Mesendoderm (in vitro differentiated cells): ENCODE measurements at regions not wholly inside any gene's neighbourhood (a gene's known extent, or its start where the extent isn't known, plus 50 kb on each side); places are given as distances from the start of the nearest gene placed in this dataset.

Experiments used
- DNase-seq: peaks from one replicate; pipeline ENCODE4 v3.0.0; 2013
- H2AK5ac ChIP-seq: 2 replicates; pipeline ENCODE4 v1.6.1; 2013; ENCODE audit warnings: low read length, inconsistent platforms
- H2BK120ac ChIP-seq: 2 replicates; pipeline ENCODE4 v1.6.1; 2013; ENCODE audit warnings: low read depth, mild to moderate bottlenecking, low read length, moderate library complexity, mixed read lengths
- H2BK15ac ChIP-seq: replicated peaks from 2 replicates; pipeline ENCODE4 v1.6.1; 2013; ENCODE audit warnings: low read depth, mild to moderate bottlenecking, moderate library complexity
- H2BK5ac ChIP-seq: 2 replicates; pipeline ENCODE4 v1.6.1; 2013; ENCODE audit warnings: low read length, inconsistent platforms
- H3K18ac ChIP-seq: 2 replicates; pipeline ENCODE4 v1.6.1; 2013; ENCODE audit warnings: mild to moderate bottlenecking, low read length, mixed read lengths
- H3K23ac ChIP-seq: one replicate; pipeline ENCODE4 v1.6.1; 2013; ENCODE audit warnings: low read length
- H3K27ac ChIP-seq: 2 replicates; pipeline ENCODE4 v1.5.1; 2013; ENCODE audit warnings: low read depth, mild to moderate bottlenecking, inconsistent platforms, low read length, moderate library complexity
- H3K27me3 ChIP-seq: 2 replicates; pipeline ENCODE4 v1.6.1; 2013; ENCODE audit warnings: low read length, control low read depth, mild to moderate bottlenecking, inconsistent platforms; ENCODE audit not compliant: insufficient read depth, poor library complexity
- H3K36me3 ChIP-seq: 2 replicates; pipeline ENCODE4 v1.6.1; 2013; ENCODE audit warnings: low read length, inconsistent platforms; ENCODE audit not compliant: control insufficient read depth, insufficient read depth
- H3K4ac ChIP-seq: one replicate; pipeline ENCODE4 v1.6.1; 2013; ENCODE audit warnings: low read depth, mild to moderate bottlenecking, low read length, moderate library complexity
- H3K4me1 ChIP-seq: 2 replicates; pipeline ENCODE4 v1.6.1; 2013; ENCODE audit warnings: low read depth, low read length, inconsistent platforms; ENCODE audit not compliant: control insufficient read depth
- H3K4me2 ChIP-seq: 2 replicates; pipeline ENCODE4 v1.6.1; 2013; ENCODE audit warnings: low read length
- H3K4me3 ChIP-seq: 2 replicates; pipeline ENCODE4 v1.5.1; 2013; ENCODE audit warnings: mild to moderate bottlenecking, low read length
- H3K56ac ChIP-seq: one replicate; pipeline ENCODE4 v1.6.1; 2013; ENCODE audit warnings: low read length
- H3K79me1 ChIP-seq: 2 replicates; pipeline ENCODE4 v1.6.1; 2013; ENCODE audit warnings: low read length, inconsistent platforms
- H3K79me2 ChIP-seq: 2 replicates; pipeline ENCODE4 v1.6.1; 2013; ENCODE audit warnings: mild to moderate bottlenecking, low read length; ENCODE audit not compliant: control insufficient read depth, insufficient read depth
- H3K9ac ChIP-seq: 2 replicates; pipeline ENCODE4 v1.6.1; 2013; ENCODE audit warnings: low read length, inconsistent platforms
- H4K5ac ChIP-seq: one replicate; pipeline ENCODE4 v1.6.1; 2013; ENCODE audit warnings: low read length
- H4K8ac ChIP-seq: one replicate; pipeline ENCODE4 v1.6.1; 2013; ENCODE audit warnings: low read depth, mild to moderate bottlenecking, control low read depth, low read length, moderate library complexity
- WGBS: extraction: QIAGEN DNeasy Blood & Tissue Kit; methylation state at CpG from one replicate; pipeline ENCODE4 v1.1.7; 2013; ENCODE audit warnings: low lambda C conversion rate, missing lambda C conversion rate; ENCODE audit not compliant: insufficient coverage; ENCODE audit errors: extremely low coverage; 5-methylcytosine and 5-hydroxymethylcytosine counted together

DNA sequence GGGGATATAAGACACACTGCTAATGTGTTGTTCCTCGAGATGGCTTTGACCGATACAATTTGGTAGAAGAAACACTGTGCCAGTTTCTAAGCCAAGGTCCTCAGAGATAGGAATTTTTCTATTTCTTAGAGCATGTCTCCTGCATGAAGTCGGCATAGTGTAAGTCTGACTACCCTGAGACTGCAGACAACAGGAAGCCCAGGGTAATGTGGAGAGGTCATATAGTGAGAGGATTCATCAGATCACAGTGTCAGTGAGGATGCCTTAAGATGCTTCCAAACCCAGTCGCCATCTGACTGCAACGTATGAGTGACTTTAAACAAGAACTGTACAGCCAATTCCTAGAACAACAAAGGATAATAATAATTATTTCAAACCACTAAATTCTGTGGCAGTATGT lies 818.3 kb upstream of the GYPC start:
- no peak for DNase-seq
- H3K18ac ChIP-seq: no peak overlapping the region
- H3K23ac ChIP-seq: no peak overlapping the region
- no peaks in the 10 kb centered on the region for H3K4me1 ChIP-seq
- H3K56ac ChIP-seq: no peak overlapping the region
- H4K5ac ChIP-seq: no peak overlapping the region
- no peak overlapping the region for H3K4me2 ChIP-seq
- no peak overlapping the region for H3K9ac ChIP-seq
- H3K27me3 ChIP-seq: no peaks in the 10 kb centered on the region
- H4K8ac ChIP-seq: no peak overlapping the region
- H3K79me2 ChIP-seq: no peaks in the 10 kb centered on the region
- H2BK120ac ChIP-seq: no peak overlapping the region
- no peak overlapping the region for H2BK15ac ChIP-seq
- H3K27ac ChIP-seq: no peak overlapping the region
- no peak overlapping the region for H2AK5ac ChIP-seq
- no CpG with 5 or more reads among the region's 5 CpGs for WGBS
- H3K4ac ChIP-seq: no peak overlapping the region
- H2BK5ac ChIP-seq: no peak overlapping the region
- H3K79me1 ChIP-seq: no peaks in the 10 kb centered on the region
- no peaks in the 10 kb centered on the region for H3K36me3 ChIP-seq
- H3K4me3 ChIP-seq: no peak overlapping the region

DNA sequence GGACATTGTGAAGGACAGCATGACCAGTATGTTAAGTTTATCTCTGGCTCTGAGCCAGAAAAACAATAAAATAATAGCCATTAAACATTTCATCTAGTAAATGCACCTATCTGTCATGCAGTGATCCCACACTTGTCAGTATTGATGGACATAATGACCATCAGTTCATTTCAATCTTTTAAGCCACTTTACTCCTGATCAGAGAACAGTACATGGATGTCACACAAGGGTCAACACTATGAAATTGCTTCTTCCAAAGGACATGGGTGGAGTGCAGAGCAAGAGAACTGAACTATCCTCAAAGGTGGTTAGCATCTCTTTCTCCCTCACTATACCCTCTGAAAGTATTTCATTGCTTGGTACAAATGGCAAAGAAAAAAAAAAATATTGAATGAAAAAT lies 816.0 kb upstream of the GYPC start:
- Histone ChIP-seq H4K5ac (no peak overlapping the region), H3K4me1 (no peaks in the 10 kb centered on the region), H3K36me3 (no peaks in the 10 kb centered on the region)

DNA sequence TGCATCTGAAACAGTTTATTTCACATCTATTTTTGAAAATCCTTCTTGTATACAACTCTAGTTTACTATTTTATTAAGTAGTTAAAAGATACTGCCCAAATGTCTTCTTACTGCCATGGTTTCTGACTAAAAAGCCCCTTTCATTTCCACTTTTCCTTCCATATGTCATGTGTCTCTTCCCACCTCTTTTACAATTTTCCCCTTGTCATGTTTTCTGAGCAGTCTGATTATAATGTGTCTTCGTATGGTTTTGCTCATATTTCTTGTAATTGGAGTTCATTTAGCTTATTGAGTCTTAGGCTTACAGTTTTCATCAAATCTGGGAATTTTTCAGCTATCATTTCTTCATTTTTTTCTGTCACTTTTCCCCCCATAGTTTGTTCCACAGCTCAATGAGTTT lies 813.9 kb upstream of the GYPC start:
- H3K79me2 ChIP-seq: no peaks in the 10 kb centered on the region
- no peaks in the 10 kb centered on the region for H3K36me3 ChIP-seq
- no peaks in the 10 kb centered on the region for H3K79me1 ChIP-seq
- no peak overlapping the region for H2BK120ac ChIP-seq
- no peaks in the 10 kb centered on the region for H3K4me1 ChIP-seq
- H3K4me3 ChIP-seq: no peak overlapping the region
- no peak overlapping the region for H4K5ac ChIP-seq
- H2BK5ac ChIP-seq: no peak overlapping the region
- no peak overlapping the region for H3K9ac ChIP-seq
- H3K27me3 ChIP-seq: no peaks in the 10 kb centered on the region
- H4K8ac ChIP-seq: no peak overlapping the region
- no peak overlapping the region for H3K27ac ChIP-seq
- H2BK15ac ChIP-seq: no peak overlapping the region
- no peak overlapping the region for H3K18ac ChIP-seq
- no peak overlapping the region for H3K4ac ChIP-seq
- no peak for DNase-seq
- no peak overlapping the region for H3K23ac ChIP-seq
- H3K4me2 ChIP-seq: no peak overlapping the region
- H3K56ac ChIP-seq: no peak overlapping the region
- no CpG with 5 or more reads among the region's 1 CpG for WGBS
- H2AK5ac ChIP-seq: no peak overlapping the region

More for the DNA sequence above, 816.0 kb upstream of the GYPC start:
- no peak overlapping the region for H2AK5ac ChIP-seq
- no peak overlapping the region for H3K4ac ChIP-seq
- H3K4me2 ChIP-seq: no peak overlapping the region
- no peaks in the 10 kb centered on the region for H3K27me3 ChIP-seq
- H2BK5ac ChIP-seq: no peak overlapping the region
- no peak overlapping the region for H3K23ac ChIP-seq
- no peaks in the 10 kb centered on the region for H3K79me1 ChIP-seq
- H3K56ac ChIP-seq: no peak overlapping the region
- H3K18ac ChIP-seq: no peak overlapping the region
- H3K27ac ChIP-seq: no peak overlapping the region
- no peak overlapping the region for H3K4me3 ChIP-seq
- no peak for DNase-seq
- no peak overlapping the region for H4K8ac ChIP-seq
- no peak overlapping the region for H2BK120ac ChIP-seq
- no peak overlapping the region for H3K9ac ChIP-seq
- no peaks in the 10 kb centered on the region for H3K79me2 ChIP-seq
- H2BK15ac ChIP-seq: no peak overlapping the region

DNA sequence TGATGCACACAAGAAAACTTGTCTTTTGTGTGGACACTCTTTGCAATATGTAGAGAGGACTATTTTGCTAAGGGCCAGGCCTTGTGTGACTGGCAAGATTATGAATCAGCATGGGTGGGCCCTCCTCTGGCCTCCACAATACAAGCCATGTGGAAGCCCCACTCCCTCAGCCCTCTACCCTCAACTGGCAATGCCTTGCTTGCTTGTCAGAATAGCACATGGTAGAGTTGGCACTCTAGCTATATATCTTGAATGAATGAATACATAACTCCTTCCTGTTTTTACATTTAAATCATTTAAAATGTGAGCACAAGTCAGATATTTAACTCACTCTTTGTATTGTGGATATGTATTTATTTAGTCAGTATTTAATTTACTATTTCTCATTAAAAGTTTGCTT lies 805.4 kb upstream of the GYPC start:
- H2BK120ac ChIP-seq: no peak overlapping the region
- no peak overlapping the region for H3K4me2 ChIP-seq
- no peak overlapping the region for H4K8ac ChIP-seq
- H3K4ac ChIP-seq: no peak overlapping the region
- no peak overlapping the region for H3K4me3 ChIP-seq
- H4K5ac ChIP-seq: no peak overlapping the region
- no peaks in the 10 kb centered on the region for H3K4me1 ChIP-seq
- no peaks in the 10 kb centered on the region for H3K79me1 ChIP-seq
- H3K27me3 ChIP-seq: no peaks in the 10 kb centered on the region
- H3K79me2 ChIP-seq: no peaks in the 10 kb centered on the region
- no peak for DNase-seq
- no peak overlapping the region for H2BK15ac ChIP-seq
- no peak overlapping the region for H3K18ac ChIP-seq
- H3K9ac ChIP-seq: no peak overlapping the region
- no peak overlapping the region for H2AK5ac ChIP-seq
- no peak overlapping the region for H3K27ac ChIP-seq
- H2BK5ac ChIP-seq: no peak overlapping the region
- no peak overlapping the region for H3K23ac ChIP-seq
- no peaks in the 10 kb centered on the region for H3K36me3 ChIP-seq
- H3K56ac ChIP-seq: no peak overlapping the region

DNA sequence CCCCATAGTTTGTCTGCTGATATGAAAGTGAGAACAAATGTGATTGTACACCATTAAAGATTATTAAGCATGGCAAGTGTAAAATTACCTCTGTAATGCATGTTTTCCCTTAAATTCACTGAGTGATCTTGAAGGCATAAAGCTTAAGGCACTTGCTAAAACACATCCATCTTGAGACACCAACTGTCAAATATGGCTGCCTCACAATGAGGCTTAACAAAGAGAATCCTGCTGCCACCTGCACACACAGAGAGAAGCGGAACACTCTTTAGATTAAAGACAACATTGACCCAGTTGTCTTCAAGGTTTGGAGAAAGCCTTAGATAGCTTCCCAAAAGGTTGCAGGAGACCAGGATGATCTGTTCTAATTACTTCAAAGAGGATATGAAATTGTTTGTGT lies 803.6 kb upstream of the GYPC start:
- H4K8ac ChIP-seq: no peak overlapping the region
- H3K4me1 ChIP-seq: no peaks in the 10 kb centered on the region
- H3K4me2 ChIP-seq: no peak overlapping the region
- no peak overlapping the region for H2BK5ac ChIP-seq
- H3K4ac ChIP-seq: no peak overlapping the region
- H3K9ac ChIP-seq: no peak overlapping the region
- H3K4me3 ChIP-seq: no peak overlapping the region
- no peak overlapping the region for H4K5ac ChIP-seq
- H3K36me3 ChIP-seq: no peaks in the 10 kb centered on the region
- no peaks in the 10 kb centered on the region for H3K79me2 ChIP-seq
- H3K23ac ChIP-seq: no peak overlapping the region
- H2BK120ac ChIP-seq: no peak overlapping the region
- no peak overlapping the region for H2BK15ac ChIP-seq
- no peaks in the 10 kb centered on the region for H3K79me1 ChIP-seq
- WGBS: no CpG with 5 or more reads among the region's 1 CpG
- DNase-seq: no peak
- no peak overlapping the region for H3K27ac ChIP-seq
- no peak overlapping the region for H2AK5ac ChIP-seq
- H3K18ac ChIP-seq: no peak overlapping the region
- H3K27me3 ChIP-seq: no peaks in the 10 kb centered on the region
- H3K56ac ChIP-seq: no peak overlapping the region

DNA sequence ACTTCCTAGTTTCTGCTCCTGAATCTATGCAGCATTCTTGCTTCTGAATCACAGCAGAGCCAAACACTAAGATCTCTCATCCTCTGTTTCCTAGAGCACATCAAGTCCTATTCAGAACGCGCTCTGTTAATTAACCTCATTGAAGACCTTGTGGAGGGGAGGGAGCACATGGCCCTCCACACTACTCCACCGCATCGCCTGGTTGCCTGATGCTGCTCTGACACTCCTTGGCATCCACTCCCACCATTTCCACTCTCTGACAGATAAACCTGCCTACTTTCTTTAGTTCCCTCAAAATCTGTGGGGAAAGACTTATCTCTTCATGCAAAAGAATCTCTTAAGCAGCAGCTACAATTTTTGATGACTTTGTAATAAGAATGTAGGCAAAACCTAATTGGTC lies 802.3 kb upstream of the GYPC start:
- Histone ChIP-seq H3K79me2 (no peaks in the 10 kb centered on the region), H2BK15ac (no peak overlapping the region), H3K9ac (no peak overlapping the region), H2BK5ac (no peak overlapping the region), H3K18ac (no peak overlapping the region), H3K4me2 (no peak overlapping the region), H3K4me1 (no peaks in the 10 kb centered on the region), H3K4ac (no peak overlapping the region), H3K23ac (no peak overlapping the region), H4K5ac (no peak overlapping the region), H3K4me3 (no peak overlapping the region), H3K56ac (no peak overlapping the region), H2BK120ac (no peak overlapping the region), H4K8ac (no peak overlapping the region), H3K27me3 (no peaks in the 10 kb centered on the region), H2AK5ac (no peak overlapping the region), H3K36me3 (no peaks in the 10 kb centered on the region), H3K79me1 (no peaks in the 10 kb centered on the region), H3K27ac (no peak overlapping the region)
- no peak for DNase-seq
- no CpG with 5 or more reads among the region's 4 CpGs for WGBS
